GM19238 (cell line): ENCODE measurements at regions not wholly inside any gene's neighbourhood (a gene's known extent, or its start where the extent isn't known, plus 50 kb on each side); places are given as distances from the start of the nearest gene placed in this dataset.

Experiments
- DNase-seq: peaks from one replicate; pipeline ENCODE4 v3.0.0; 2011; ENCODE audit warnings: low spot score; ENCODE audit not compliant: insufficient read length

GRCh38 chr1:54497338-54497737 lies 50.7 kb upstream of the ACOT11 start:
- no peak for DNase-seq

GRCh38 chr1:54495954-54496353 lies 52.1 kb upstream of the ACOT11 start:
- DNase-seq, result no peak

- no peak for DNase-seq
Observed at GRCh38 chr1:54493608-54494007, 54.4 kb upstream of the ACOT11 start.

GRCh38 chr1:54490361-54491248 lies 57.4 kb upstream of the ACOT11 start:
- no peak for DNase-seq

GRCh38 chr1:54489627-54490250 lies 58.3 kb upstream of the ACOT11 start:
- DNase-seq, result no peak

- DNase-seq, result peak; percentile 90
Observed at GRCh38 chr1:54488779-54489626, 59.0 kb upstream of the ACOT11 start.

- DNase-seq, result peak; percentile 86
Observed at GRCh38 chr1:54488065-54488750, 59.8 kb upstream of the ACOT11 start.

- DNase-seq, result no peak
Observed at GRCh38 chr1:54487571-54488050, 60.4 kb upstream of the ACOT11 start.

GRCh38 chr1:54486907-54487306 lies 61.1 kb upstream of the ACOT11 start:
- DNase-seq, result no peak

- DNase-seq, result no peak
Observed at GRCh38 chr1:54485416-54485815, 62.6 kb upstream of the ACOT11 start.

- DNase-seq, result no peak
Observed at GRCh38 chr1:54483875-54484437, 64.1 kb upstream of the ACOT11 start.

- DNase-seq, result no peak
Observed at GRCh38 chr1:54481201-54481884, 66.7 kb upstream of the ACOT11 start.

GRCh38 chr1:54480525-54480848 lies 67.5 kb upstream of the ACOT11 start:
- no peak for DNase-seq

- DNase-seq, result no peak
Observed at GRCh38 chr1:54479841-54480524, 68.0 kb upstream of the ACOT11 start.

- no peak for DNase-seq
Observed at GRCh38 chr1:54479251-54479650, 68.8 kb upstream of the ACOT11 start.

- DNase-seq, result no peak
Observed at GRCh38 chr1:54477153-54477561, 70.9 kb upstream of the ACOT11 start.

- no peak for DNase-seq
Observed at GRCh38 chr1:54476530-54477109, 70.4 kb upstream of the SSBP3 start.

- no peak for DNase-seq
Observed at GRCh38 chr1:54475946-54476516, 69.8 kb upstream of the SSBP3 start.

GRCh38 chr1:54475357-54475881 lies 69.2 kb upstream of the SSBP3 start:
- DNase-seq, result no peak
